GM21786 (cell line): ENCODE measurements at regions not wholly inside any gene's neighbourhood (a gene's known extent, or its start where the extent isn't known, plus 50 kb on each side); places are given as distances from the start of the nearest gene placed in this dataset.
"Not testable (repeated sequence)": the region's sequence is repeated elsewhere in the genome, so short reads cannot be mapped to it uniquely, and the experiment has no call there.

ENCODE experiments used
- ATAC-seq: cut with Tn5 transposase; IDR thresholded peaks from one replicate; pipeline ENCODE4 v1.9.1; 2021; ENCODE audit not compliant: unreplicated experiment

- no peak for ATAC-seq
Measured at GRCh38 chr16:52657924-52658323, 111.0 kb upstream of the TOX3 start.

GRCh38 chr16:52655916-52656315, 109.0 kb upstream of the TOX3 start:
- ATAC-seq, result not testable (repeated sequence)

DNA sequence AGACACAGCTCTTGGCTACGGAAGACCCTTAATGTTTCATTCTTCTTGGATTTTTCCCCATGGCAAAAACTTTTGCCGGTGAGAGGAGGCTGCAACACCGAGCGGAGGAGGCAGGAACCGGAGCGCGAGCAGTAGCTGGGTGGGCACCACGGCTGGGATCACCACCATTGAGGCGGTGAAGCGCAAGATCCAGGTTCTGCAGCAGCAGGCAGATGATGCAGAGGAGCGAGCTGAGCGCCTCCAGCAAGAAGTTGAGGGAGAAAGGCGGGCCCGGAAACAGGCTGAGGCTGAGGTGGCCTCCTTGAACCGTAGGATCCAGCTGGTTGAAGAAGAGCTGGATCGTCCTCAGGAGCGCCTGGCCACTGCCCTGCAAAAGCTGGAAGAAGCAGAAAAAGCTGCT, 108.2 kb upstream of the TOX3 start:
- not testable (repeated sequence) for ATAC-seq

DNA sequence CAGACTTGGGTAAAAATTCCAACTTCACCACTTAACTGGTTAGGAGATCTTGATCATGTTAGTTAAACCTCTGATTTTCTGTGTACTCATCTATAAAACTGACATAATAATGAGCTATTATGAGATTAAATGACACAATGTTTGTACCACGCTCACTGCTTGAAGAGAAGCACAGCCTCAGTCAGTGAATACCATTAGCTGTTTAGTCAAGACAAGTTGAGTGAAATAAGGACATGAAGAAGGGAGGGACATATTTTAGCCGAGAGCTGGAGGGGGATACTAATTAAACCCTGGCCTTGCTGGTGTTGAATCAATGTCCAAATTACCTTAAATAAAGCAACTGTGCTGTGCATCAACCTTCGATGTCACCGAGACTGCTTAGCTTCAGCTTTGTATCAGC, 105.1 kb upstream of the TOX3 start:
- ATAC-seq, result no peak

DNA sequence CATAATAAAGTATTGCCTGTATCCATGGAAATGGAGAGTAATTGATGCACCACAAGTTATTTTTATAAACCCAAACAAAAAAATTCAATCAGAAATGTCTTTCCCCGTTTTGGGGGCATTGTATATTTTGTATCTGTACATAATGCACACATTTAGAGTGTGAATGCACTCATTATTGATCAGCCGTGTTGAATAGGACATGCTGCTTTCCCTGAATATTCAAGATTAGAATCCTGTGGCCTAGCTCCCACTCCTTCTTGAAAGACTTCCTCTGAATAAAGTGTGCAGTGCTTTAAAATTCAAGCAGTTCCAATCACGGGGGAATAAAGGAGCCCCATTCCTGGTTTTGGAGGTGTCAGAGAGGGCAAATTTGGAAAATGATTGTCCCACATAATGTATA, 103.8 kb upstream of the TOX3 start:
- ATAC-seq, result no peak

DNA sequence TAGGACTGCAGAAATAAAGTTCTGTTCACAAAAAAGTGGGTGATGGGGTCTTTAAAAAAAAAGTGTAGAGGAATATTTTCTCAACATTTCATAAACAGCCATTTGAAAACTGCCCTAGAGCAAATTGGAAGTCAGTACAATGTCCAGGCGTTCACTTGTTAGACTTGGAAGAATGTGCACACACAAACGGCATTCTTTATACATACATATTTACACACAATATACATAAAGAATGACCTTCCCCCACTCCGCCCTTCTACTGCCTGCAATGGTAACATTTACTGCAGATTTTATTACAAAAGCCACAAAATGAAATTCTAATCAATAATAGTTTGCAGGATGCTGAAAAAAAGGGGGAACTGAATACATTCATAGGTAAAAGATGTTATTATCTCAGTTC, 103.4 kb upstream of the TOX3 start:
- ATAC-seq, result no peak

GRCh38 chr16:52649870-52650269, 102.9 kb upstream of the TOX3 start:
- ATAC-seq, result no peak

- ATAC-seq, result no peak
Measured at GRCh38 chr16:52647588-52647987, 100.6 kb upstream of the TOX3 start.

- no peak for ATAC-seq
Measured at GRCh38 chr16:52643006-52643405, 96.1 kb upstream of the TOX3 start.

DNA sequence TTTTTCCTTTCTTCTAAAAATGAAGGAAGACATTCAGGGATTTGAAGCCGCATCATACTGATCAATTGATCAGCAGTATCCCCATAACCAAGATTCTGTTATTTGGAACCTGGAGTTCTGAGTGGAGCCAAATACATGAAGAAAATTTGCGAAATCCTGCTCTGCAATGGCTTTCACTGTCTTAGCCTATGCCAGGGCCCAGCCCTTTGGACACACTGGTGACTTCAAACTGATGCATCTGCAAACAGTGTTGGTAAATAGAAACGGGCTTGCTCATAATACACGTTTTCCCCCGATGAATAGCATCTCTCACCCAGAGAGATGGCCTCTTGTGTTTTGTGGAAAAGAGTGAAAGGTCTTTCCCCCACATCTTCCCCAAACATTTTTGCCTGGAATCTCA, 87.6 kb upstream of the TOX3 start:
- ATAC-seq, result no peak

DNA sequence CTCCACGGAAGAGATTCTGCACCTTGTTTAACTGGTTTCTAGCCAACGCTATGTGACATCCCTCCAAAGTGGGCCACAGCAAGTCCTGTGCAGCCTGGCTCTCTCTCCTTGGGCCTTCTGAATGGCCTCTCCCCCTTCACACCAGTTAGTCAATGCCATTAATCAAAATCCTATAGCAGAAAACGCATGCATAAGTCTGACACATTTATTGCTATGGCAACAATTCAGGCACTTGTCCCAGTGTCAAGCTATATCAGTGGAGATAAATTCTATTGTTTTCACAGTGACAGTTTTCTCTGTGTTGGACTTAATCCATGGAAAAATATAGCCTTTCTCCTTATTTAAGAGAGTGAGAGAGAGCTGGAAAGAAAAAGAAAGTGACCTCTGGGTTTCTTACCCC, 87.2 kb upstream of the TOX3 start:
- no peak for ATAC-seq

- no peak for ATAC-seq
Measured at GRCh38 chr16:52633230-52633629, 86.3 kb upstream of the TOX3 start.

DNA sequence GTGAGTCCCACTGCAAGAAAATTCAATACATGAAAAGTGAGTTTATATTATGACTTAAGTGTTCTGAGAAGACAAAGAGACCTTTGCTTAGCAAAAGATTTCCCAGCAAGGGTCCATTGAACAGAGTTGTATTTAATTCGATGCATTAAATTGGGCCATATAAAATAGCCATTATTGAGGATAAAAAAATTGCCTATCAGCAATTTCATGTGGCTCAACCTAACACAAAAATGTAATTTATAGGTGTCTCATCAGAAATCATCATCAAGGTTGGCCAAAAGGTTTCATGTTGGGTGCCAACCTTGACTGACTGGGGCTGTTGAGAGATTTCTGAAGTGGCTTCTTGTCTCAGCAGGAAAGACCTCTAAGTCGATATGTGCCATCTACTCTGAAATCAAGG, 84.8 kb upstream of the TOX3 start:
- no peak for ATAC-seq

DNA sequence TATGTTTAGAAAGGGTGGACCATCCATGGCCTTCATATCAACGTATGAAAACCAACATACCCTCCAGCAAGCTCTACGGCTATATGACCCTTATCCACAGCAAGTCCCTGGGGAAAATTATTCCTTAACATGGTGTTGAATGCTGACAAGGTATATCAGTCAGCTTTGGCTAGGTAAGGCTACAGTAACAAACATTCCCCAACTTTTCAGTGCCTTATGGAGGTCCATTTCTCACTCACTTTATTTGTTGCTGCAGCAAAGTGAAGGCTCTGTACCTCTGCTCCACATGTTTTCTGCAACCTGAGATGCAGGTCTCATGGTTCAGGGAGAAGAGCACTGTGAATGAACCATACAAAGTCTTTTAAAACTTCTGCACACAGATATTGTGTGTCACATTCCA, 83.8 kb upstream of the TOX3 start:
- no peak for ATAC-seq

GRCh38 chr16:52629296-52629695, 82.4 kb upstream of the TOX3 start:
- no peak for ATAC-seq

DNA sequence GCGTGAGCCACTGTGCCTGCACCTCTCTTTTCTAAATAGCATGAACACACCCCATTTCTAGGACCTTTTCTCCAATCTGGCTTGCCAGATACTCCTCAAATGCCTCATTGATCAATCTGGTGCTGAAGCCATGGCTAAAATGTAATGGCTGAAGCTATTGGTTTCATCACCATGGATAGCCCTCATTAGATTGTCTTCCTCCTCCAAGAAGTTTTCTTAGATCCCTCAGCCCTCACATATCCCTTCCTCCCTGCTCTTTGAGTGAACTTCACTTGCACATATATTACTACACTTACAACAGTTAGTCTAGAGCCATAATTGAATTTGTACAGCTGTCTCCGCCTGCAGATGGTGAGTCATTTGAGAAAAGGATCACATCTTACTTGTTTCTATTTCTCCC, 77.9 kb upstream of the TOX3 start:
- no peak for ATAC-seq

GRCh38 chr16:52621651-52622050, 74.7 kb upstream of the TOX3 start:
- ATAC-seq, result no peak

DNA sequence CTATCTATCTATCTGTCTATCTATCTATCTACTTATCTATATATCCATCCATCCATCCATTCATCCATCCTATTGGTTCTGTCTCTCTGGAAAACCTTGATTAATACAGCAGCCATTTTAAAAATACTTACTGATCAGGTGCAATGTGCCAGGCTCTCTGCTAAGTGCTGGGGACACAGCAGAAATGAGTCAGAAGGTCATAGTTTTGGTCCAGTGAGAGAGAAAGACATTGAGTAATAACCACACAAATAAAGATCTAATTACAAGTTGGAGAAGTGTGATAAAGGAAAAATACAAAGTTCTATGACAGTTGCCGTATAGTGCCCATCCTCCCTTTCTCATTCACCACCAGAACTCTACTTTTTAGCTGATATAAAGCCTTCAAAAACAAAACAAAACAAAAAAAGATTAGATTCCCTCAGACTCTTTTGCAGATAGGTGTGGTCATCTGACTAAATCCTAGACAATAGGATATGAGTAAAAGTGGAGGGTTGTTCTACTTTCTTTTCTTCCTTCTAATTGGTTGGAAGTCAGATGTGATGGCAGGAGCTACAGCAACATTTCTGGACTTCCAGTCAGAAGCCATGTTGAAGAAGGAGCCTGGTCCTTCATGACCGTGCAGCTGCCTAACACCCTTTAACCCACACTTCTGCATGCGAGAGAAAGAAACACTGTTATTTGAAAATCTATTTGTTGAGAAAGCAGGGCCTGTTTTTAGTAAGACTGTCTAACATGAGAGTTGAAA, 72.0 kb upstream of the TOX3 start:
- ATAC-seq, result no peak

GRCh38 chr16:52617591-52617990, 70.6 kb upstream of the TOX3 start:
- no peak for ATAC-seq

DNA sequence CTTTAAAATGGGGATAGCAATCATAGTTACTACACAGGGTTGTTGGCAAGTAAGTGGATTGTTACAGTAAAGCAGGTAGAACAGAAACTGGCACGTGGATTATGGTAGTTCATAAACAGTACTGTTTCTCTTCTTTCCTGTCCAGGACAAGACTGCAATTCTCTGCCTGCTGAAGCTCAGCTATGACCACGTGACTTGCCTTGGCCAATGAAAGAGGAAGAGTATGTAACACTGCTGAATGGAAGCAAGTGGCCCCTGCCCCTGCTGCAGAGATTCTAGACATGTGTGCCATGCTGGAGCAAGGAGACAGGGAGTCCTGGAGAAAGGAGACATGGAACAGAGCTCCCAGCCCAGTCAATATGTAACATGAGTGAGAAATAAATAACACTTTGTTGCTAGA, 66.6 kb upstream of the TOX3 start:
- no peak for ATAC-seq

- no peak for ATAC-seq
Measured at GRCh38 chr16:52611817-52612673, 65.1 kb upstream of the TOX3 start.

- no peak for ATAC-seq
Measured at GRCh38 chr16:52603015-52603414, 56.1 kb upstream of the TOX3 start.
